ENCODE measurements at regions not wholly inside any gene's neighbourhood (a gene's known extent, or its start where the extent isn't known, plus 50 kb on each side); places are given as distances from the start of the nearest gene placed in this dataset.

GRCh38 chr12:62106547-62107185 is 153.5 kb upstream of the USP15 start:
- no peak for DNase-seq (ENCODE audit: low read depth in 2 of 2)

GRCh38 chr12:62113366-62114011 is 146.7 kb upstream of the USP15 start:
- no peak for DNase-seq (ENCODE audit: low read depth in 2 of 2)

GRCh38 chr12:62116986-62117385 is 143.2 kb upstream of the USP15 start:
- DNase-seq (ENCODE audit: low read depth in 2 of 2), result no peak

- peak; percentile 4 to 9 for DNase-seq (ENCODE audit: low read depth in 2 of 2)
Observed at GRCh38 chr12:62123721-62124203, 136.4 kb upstream of the USP15 start.

GRCh38 chr12:62127516-62127915 is 132.7 kb upstream of the USP15 start:
- DNase-seq (ENCODE audit: low read depth in 2 of 2), result no peak

GRCh38 chr12:62128175-62128975 is 131.8 kb upstream of the USP15 start:
- no peak for DNase-seq (ENCODE audit: low read depth in 2 of 2)

GRCh38 chr12:62129291-62129690 is 130.9 kb upstream of the USP15 start:
- DNase-seq (ENCODE audit: low read depth in 2 of 2), result no peak

GRCh38 chr12:62130402-62130801 is 129.8 kb upstream of the USP15 start:
- no peak for DNase-seq (ENCODE audit: low read depth in 2 of 2)

GRCh38 chr12:62130834-62131552 is 129.2 kb upstream of the USP15 start:
- no peak for DNase-seq (ENCODE audit: low read depth in 2 of 2)

- DNase-seq (ENCODE audit: low read depth in 2 of 2), result no peak
Observed at GRCh38 chr12:62133440-62133839, 126.8 kb upstream of the USP15 start.

- DNase-seq (ENCODE audit: low read depth in 2 of 2), result no peak
Observed at GRCh38 chr12:62135553-62136200, 124.5 kb upstream of the USP15 start.

- no peak for DNase-seq (ENCODE audit: low read depth in 2 of 2)
Observed at GRCh38 chr12:62136496-62136895, 123.7 kb upstream of the USP15 start.

GRCh38 chr12:62138527-62138926 is 121.7 kb upstream of the USP15 start:
- no peak for DNase-seq (ENCODE audit: low read depth in 2 of 2)

GRCh38 chr12:62146318-62146717 is 113.9 kb upstream of the USP15 start:
- DNase-seq (ENCODE audit: low read depth in 2 of 2), result no peak

GRCh38 chr12:62158013-62158412 is 102.2 kb upstream of the USP15 start:
- no peak for DNase-seq (ENCODE audit: low read depth in 2 of 2)

GRCh38 chr12:62158461-62159360 is 101.5 kb upstream of the USP15 start:
- no peak for DNase-seq (ENCODE audit: low read depth in 2 of 2)

GRCh38 chr12:62162214-62162613 is 98.0 kb upstream of the USP15 start:
- DNase-seq (ENCODE audit: low read depth in 2 of 2), result no peak

GRCh38 chr12:62163368-62163767 is 96.8 kb upstream of the USP15 start:
- DNase-seq (ENCODE audit: low read depth in 2 of 2), result no peak

GRCh38 chr12:62164036-62164435 is 96.2 kb upstream of the USP15 start:
- no peak for DNase-seq (ENCODE audit: low read depth in 2 of 2)

- DNase-seq (ENCODE audit: low read depth in 2 of 2), result peak; percentile 18 to 28
Observed at GRCh38 chr12:62166525-62166924, 93.7 kb upstream of the USP15 start.

All from fibroblast of skin of left biceps (primary cell).